Smooth muscle cell (in vitro differentiated cells): ENCODE measurements at regions not wholly inside any gene's neighbourhood (a gene's known extent, or its start where the extent isn't known, plus 50 kb on each side); places are given as distances from the start of the nearest gene placed in this dataset.

ENCODE experiments used
- DNase-seq: peaks from one replicate; lab custom pipeline; 2025; ENCODE audit not compliant: unreplicated experiment; lab: John Stamatoyannopoulos, UW
- H2AFZ ChIP-seq: fragments of 200-600 bp; sonication (generic); 2 replicates; pipeline ENCODE4 v1.6.0; 2016; ENCODE audit warnings: antibody characterized with exemption, low read depth, mild to moderate bottlenecking
- H3F3A ChIP-seq: fragments of 200-600 bp; sonication (generic); 2 replicates; pipeline ENCODE4 v1.6.0; 2017; ENCODE audit warnings: antibody characterized with exemption, low read depth
- H3K27ac ChIP-seq: fragments of 200-600 bp; sonication (generic); 2 replicates; pipeline ENCODE4 v1.5.1; 2016; ENCODE audit warnings: low read depth, mild to moderate bottlenecking
- H3K27me3 ChIP-seq: fragments of 200-600 bp; sonication (generic); 2 replicates; pipeline ENCODE4 v1.6.1; 2016; ENCODE audit warnings: low read depth, mild to moderate bottlenecking
- H3K36me3 ChIP-seq: fragments of 200-600 bp; sonication (generic); 2 replicates; pipeline ENCODE4 v1.5.1; 2016; ENCODE audit warnings: low read depth
- H3K4me1 ChIP-seq: fragments of 200-600 bp; sonication (generic); 2 replicates; pipeline ENCODE4 v1.5.1; 2016; ENCODE audit warnings: low read depth
- H3K4me2 ChIP-seq: fragments of 200-600 bp; sonication (generic); 2 replicates; pipeline ENCODE4 v1.6.0; 2016; ENCODE audit warnings: mild to moderate bottlenecking
- H3K4me3 ChIP-seq: fragments of 200-600 bp; sonication (generic); 2 replicates; pipeline ENCODE4 v1.5.1; 2016; ENCODE audit warnings: mild to moderate bottlenecking
- H3K79me2 ChIP-seq: fragments of 200-600 bp; sonication (generic); 2 replicates; pipeline ENCODE4 v1.6.0; 2016; ENCODE audit warnings: low read depth, mild to moderate bottlenecking
- H3K9ac ChIP-seq: fragments of 200-600 bp; sonication (generic); 2 replicates; pipeline ENCODE4 v1.6.0; 2016; ENCODE audit warnings: low read depth
- H3K9me3 ChIP-seq: fragments of 200-600 bp; sonication (generic); replicated peaks from 2 replicates; pipeline ENCODE4 v1.5.1; 2016; ENCODE audit warnings: low read depth
- H4K20me1 ChIP-seq: fragments of 200-600 bp; sonication (generic); 2 replicates; pipeline ENCODE4 v1.6.0; 2016; ENCODE audit warnings: low read depth
- WGBS: methylation state at CpG from one replicate; pipeline ENCODE4 v1.1.7; 2016; ENCODE audit warnings: low lambda C conversion rate; 5-methylcytosine and 5-hydroxymethylcytosine counted together
- TF ChIP-seq, protein P1 (sequence below): fragments of 200-600 bp; sonication (generic); IDR thresholded peaks from 2 replicates; pipeline ENCODE4 v1.5.1; 2017; ENCODE audit warnings: borderline replicate concordance, mild to moderate bottlenecking, antibody characterized with exemption; ENCODE audit not compliant: insufficient read depth, poor library complexity, severe bottlenecking

DNA sequence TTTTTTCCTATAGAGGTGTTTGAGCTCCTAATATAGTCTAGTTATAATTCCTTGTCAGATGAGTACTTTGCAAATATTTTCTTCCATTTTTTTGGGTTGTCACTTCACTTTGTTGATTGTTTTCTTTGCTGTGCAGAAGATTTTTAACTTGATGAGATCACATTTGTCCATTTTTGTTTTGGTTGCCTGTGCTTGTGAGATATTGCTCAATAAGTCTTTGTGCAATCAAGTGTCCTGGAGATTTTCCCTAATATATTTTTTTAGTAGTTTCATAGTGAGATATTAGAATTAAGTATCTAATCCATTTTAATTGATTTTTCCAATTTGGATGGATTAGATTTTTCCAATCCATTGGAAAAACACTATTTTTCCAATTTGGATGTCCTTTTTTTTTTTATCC, 1395.5 kb downstream of the PLA2G4A start:
- DNase-seq: no peak
- TF ChIP-seq, protein P1, sequence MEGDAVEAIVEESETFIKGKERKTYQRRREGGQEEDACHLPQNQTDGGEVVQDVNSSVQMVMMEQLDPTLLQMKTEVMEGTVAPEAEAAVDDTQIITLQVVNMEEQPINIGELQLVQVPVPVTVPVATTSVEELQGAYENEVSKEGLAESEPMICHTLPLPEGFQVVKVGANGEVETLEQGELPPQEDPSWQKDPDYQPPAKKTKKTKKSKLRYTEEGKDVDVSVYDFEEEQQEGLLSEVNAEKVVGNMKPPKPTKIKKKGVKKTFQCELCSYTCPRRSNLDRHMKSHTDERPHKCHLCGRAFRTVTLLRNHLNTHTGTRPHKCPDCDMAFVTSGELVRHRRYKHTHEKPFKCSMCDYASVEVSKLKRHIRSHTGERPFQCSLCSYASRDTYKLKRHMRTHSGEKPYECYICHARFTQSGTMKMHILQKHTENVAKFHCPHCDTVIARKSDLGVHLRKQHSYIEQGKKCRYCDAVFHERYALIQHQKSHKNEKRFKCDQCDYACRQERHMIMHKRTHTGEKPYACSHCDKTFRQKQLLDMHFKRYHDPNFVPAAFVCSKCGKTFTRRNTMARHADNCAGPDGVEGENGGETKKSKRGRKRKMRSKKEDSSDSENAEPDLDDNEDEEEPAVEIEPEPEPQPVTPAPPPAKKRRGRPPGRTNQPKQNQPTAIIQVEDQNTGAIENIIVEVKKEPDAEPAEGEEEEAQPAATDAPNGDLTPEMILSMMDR: no peak
- no peak overlapping the region for H3K9ac ChIP-seq

DNA sequence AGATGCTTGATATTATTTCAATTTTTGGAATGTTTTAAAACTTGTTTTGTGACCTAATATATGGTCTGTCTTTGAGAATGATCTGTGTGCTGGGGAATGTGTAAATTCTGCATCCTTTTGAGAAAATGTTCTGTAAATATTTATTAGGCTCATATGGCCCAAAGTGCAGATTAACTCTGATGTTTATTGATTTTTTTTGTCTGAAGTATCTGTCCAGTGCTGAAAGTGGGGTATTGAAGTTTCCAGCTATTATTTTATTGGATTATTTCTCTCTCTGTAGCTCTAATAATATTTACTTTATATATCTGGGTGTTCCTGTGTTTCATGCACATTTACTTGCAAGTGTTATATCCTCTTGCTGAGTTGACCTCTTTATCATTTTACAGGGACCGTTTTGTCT, 1397.2 kb downstream of the PLA2G4A start:
- no peaks in the 10 kb centered on the region for H3K36me3 ChIP-seq
- H3F3A ChIP-seq: no peaks in the 10 kb centered on the region
- no peak overlapping the region for H3K27ac ChIP-seq
- no peaks in the 10 kb centered on the region for H3K9me3 ChIP-seq
- H2AFZ ChIP-seq: no peak overlapping the region
- TF ChIP-seq, protein P1: no peak
- no peak for DNase-seq
- H3K9ac ChIP-seq: no peak overlapping the region
- no peaks in the 10 kb centered on the region for H3K79me2 ChIP-seq
- no peak overlapping the region for H3K4me3 ChIP-seq
- 96% methylated on average over 1 of the region's 1 CpG for WGBS
- H3K4me2 ChIP-seq: no peak overlapping the region
- no peaks in the 10 kb centered on the region for H4K20me1 ChIP-seq
- no peaks in the 10 kb centered on the region for H3K4me1 ChIP-seq
- H3K27me3 ChIP-seq: no peaks in the 10 kb centered on the region

More for the DNA sequence above, 1395.5 kb downstream of the PLA2G4A start:
- H3K27ac ChIP-seq: no peak overlapping the region
- no peaks in the 10 kb centered on the region for H4K20me1 ChIP-seq
- no peaks in the 10 kb centered on the region for H3K36me3 ChIP-seq
- no peaks in the 10 kb centered on the region for H3K4me1 ChIP-seq
- H2AFZ ChIP-seq: no peak overlapping the region
- H3K79me2 ChIP-seq: no peaks in the 10 kb centered on the region
- H3K4me3 ChIP-seq: no peak overlapping the region
- H3K4me2 ChIP-seq: no peak overlapping the region
- H3K27me3 ChIP-seq: no peaks in the 10 kb centered on the region
- H3K9me3 ChIP-seq: no peaks in the 10 kb centered on the region
- no peaks in the 10 kb centered on the region for H3F3A ChIP-seq

DNA sequence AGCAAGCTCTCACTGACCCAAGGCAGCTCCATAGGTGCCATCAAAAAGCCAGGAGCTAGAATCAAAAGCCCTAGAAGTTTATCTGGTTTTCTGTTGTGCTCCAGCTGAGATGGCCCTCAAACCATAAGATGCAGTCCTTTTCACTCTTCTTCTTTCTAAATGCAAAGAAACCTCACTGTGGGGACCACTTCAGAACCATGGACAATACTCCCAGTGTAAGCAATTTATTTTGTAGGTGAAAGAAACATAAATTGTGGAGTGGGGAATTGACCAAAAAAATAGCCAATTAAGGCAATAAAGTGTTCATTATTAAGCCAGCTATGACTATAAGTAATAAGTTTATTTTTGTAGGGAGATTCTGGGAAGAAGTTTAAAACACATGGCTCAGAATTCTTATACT, 1399.9 kb downstream of the PLA2G4A start:
- H3K79me2 ChIP-seq: no peaks in the 10 kb centered on the region
- no peaks in the 10 kb centered on the region for H3K9me3 ChIP-seq
- H3K9ac ChIP-seq: no peak overlapping the region
- no peaks in the 10 kb centered on the region for H3K4me1 ChIP-seq
- H3K27ac ChIP-seq: no peak overlapping the region
- DNase-seq: no peak
- no peaks in the 10 kb centered on the region for H3K36me3 ChIP-seq
- H3F3A ChIP-seq: no peaks in the 10 kb centered on the region
- H4K20me1 ChIP-seq: no peaks in the 10 kb centered on the region
- H3K4me2 ChIP-seq: no peak overlapping the region
- H3K27me3 ChIP-seq: no peaks in the 10 kb centered on the region
- TF ChIP-seq, protein P1: no peak
- H2AFZ ChIP-seq: no peak overlapping the region
- no peak overlapping the region for H3K4me3 ChIP-seq

DNA sequence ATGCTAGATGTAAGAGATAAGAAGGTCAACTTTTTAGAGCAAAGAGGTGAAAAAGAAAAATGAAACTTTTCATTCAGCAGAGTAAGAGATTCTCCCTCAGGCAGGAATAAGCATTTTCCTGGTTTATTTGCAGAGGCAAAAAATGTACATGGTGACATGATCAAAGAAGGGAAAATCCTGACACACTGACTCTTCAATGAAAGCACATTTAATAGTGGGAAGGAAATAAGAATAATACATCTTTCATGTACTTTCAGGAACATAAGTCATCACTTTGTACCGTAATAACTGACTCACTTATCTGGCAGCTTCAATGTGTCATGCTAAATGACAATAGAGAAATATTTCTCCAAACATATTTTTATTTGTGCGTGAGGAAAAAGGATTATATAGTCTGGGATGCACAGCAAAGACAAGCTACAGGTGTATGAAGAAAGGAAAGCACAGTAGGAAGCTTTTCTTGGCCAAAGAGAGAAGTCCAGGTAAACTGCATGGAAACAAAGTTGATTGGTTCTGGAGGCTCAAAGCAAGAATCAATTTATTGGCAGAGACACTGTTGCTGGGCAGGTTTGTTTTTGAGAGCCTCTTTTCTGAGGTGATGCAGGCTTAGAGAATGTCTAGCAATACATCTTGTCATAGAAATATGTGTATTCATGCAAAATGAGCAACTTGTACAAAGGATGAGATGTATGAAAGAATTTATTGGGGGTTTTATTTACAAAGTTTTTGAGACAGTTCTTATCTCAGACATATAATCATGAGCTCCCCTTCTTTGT, 1409.0 kb downstream of the PLA2G4A start:
- Histone ChIP-seq H3K36me3 (no peaks in the 10 kb centered on the region), H3K79me2 (no peaks in the 10 kb centered on the region), H3K9me3 (no peaks in the 10 kb centered on the region), H2AFZ (no peak overlapping the region), H3K4me1 (no peaks in the 10 kb centered on the region), H3F3A (no peaks in the 10 kb centered on the region), H3K27me3 (no peaks in the 10 kb centered on the region), H4K20me1 (no peaks in the 10 kb centered on the region), H3K27ac (peak overlapping the region; percentile 57), H3K4me2 (no peak overlapping the region), H3K4me3 (no peak overlapping the region), H3K9ac (no peak overlapping the region)
- no peak for DNase-seq
- TF ChIP-seq, protein P1: no peak
- WGBS: 78% methylated on average over 2 of the region's 2 CpGs
